ENCODE measurements at regions not wholly inside any gene's neighbourhood (a gene's known extent, or its start where the extent isn't known, plus 50 kb on each side); places are given as distances from the start of the nearest gene placed in this dataset.
"Not testable (repeated sequence)": the region's sequence is repeated elsewhere in the genome, so short reads cannot be mapped to it uniquely, and the experiment has no call there.

- Mint-ChIP-seq H3K27ac (no peak overlapping the region), H3K36me3 (ENCODE audit: low read depth) (no peaks in the 10 kb centered on the region), H3K27me3 (no peaks in the 10 kb centered on the region), H3K4me3 (no peak overlapping the region), H3K9me3 (no peaks in the 10 kb centered on the region), H3K4me1 (no peaks in the 10 kb centered on the region)
- ChIA-PET CTCF (no interaction called here), POLR2A (no interaction called here)
- TF ChIP-seq, protein P1, sequence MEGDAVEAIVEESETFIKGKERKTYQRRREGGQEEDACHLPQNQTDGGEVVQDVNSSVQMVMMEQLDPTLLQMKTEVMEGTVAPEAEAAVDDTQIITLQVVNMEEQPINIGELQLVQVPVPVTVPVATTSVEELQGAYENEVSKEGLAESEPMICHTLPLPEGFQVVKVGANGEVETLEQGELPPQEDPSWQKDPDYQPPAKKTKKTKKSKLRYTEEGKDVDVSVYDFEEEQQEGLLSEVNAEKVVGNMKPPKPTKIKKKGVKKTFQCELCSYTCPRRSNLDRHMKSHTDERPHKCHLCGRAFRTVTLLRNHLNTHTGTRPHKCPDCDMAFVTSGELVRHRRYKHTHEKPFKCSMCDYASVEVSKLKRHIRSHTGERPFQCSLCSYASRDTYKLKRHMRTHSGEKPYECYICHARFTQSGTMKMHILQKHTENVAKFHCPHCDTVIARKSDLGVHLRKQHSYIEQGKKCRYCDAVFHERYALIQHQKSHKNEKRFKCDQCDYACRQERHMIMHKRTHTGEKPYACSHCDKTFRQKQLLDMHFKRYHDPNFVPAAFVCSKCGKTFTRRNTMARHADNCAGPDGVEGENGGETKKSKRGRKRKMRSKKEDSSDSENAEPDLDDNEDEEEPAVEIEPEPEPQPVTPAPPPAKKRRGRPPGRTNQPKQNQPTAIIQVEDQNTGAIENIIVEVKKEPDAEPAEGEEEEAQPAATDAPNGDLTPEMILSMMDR (IDR thresholded peaks at IDR 0.05), result no peak
- DNase-seq, result no peak
- no peak for ATAC-seq (ENCODE audit: low read depth)
- intact Hi-C loops (cut with micrococcal nuclease), result no loop called here
Measured at GRCh38 chr12:74663958-74664357, 126.3 kb downstream of the ATXN7L3B start.

GRCh38 chr12:74665690-74666089 is 128.1 kb downstream of the ATXN7L3B start:
- ChIA-PET CTCF (no interaction called here), POLR2A (no interaction called here)
- TF ChIP-seq, protein P1 (IDR thresholded peaks at IDR 0.05), result no peak
- Mint-ChIP-seq H3K27ac (no peak overlapping the region), H3K4me1 (no peaks in the 10 kb centered on the region), H3K4me3 (no peak overlapping the region), H3K36me3 (ENCODE audit: low read depth) (no peaks in the 10 kb centered on the region), H3K9me3 (no peaks in the 10 kb centered on the region), H3K27me3 (no peaks in the 10 kb centered on the region)
- no peak for DNase-seq
- intact Hi-C loops (cut with micrococcal nuclease), result no loop called here
- ATAC-seq (ENCODE audit: low read depth), result no peak

- Mint-ChIP-seq H3K9me3 (no peaks in the 10 kb centered on the region), H3K27me3 (no peaks in the 10 kb centered on the region), H3K27ac (no peak overlapping the region), H3K36me3 (ENCODE audit: low read depth) (no peaks in the 10 kb centered on the region), H3K4me3 (no peak overlapping the region), H3K4me1 (no peaks in the 10 kb centered on the region)
- intact Hi-C loops (cut with micrococcal nuclease), result no loop called here
- TF ChIP-seq, protein P1 (IDR thresholded peaks at IDR 0.05), result no peak
- ChIA-PET CTCF (no interaction called here), POLR2A (no interaction called here)
- no peak for ATAC-seq (ENCODE audit: low read depth)
- DNase-seq, result no peak
Measured at GRCh38 chr12:74671421-74671820, 133.8 kb downstream of the ATXN7L3B start.

DNA sequence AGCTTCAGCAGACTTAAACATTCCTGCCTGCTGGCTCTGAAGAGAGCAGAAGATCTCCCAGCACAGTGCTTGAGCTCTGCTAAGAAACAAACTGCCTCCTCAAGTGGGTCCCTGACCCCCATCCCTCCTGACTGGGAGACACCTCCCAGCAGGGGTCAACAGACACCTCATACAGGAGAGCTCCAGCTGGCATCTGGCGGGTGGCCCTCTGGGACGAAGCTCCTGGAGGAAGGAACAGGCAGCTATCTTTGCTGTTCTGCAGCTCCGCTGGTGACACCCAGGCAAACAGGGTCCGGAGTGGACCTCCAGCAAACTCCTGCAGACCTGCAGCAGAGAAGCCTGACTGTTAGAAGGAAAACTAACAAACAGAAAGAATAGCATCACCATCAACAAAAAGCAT is 139.3 kb downstream of the ATXN7L3B start:
- ATAC-seq (ENCODE audit: low read depth); H3K9me3 Mint-ChIP-seq; POLR2A ChIA-PET; H3K36me3 Mint-ChIP-seq (ENCODE audit: low read depth); intact Hi-C loops (cut with micrococcal nuclease); DNase-seq; H3K27me3 Mint-ChIP-seq; CTCF ChIA-PET; H3K4me1 Mint-ChIP-seq; H3K4me3 Mint-ChIP-seq; H3K27ac Mint-ChIP-seq: not testable (repeated sequence)

DNA sequence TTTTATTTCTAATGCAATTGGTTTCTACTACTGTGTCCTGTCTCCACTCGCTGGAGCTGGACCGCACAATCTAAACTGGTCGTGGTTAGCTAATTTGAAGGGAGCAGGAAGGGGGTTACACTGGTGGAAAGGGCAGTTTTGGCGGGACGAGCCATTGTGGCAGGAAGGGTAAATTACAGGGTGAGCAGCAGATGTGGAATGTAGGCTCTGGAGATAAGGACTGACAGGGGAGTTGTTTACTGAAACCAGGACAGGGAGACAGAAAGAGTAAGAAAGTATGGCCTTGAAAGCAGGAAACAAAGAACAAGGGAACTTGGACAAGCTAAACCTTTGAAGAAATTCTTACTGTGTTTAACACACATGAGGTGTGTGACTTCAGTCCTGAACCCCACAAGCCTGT is 147.8 kb downstream of the ATXN7L3B start:
- Mint-ChIP-seq H3K27me3 (no peaks in the 10 kb centered on the region), H3K4me3 (no peak overlapping the region), H3K9me3 (no peaks in the 10 kb centered on the region), H3K27ac (no peak overlapping the region), H3K36me3 (ENCODE audit: low read depth) (no peaks in the 10 kb centered on the region), H3K4me1 (no peaks in the 10 kb centered on the region)
- intact Hi-C loops (cut with micrococcal nuclease), result no loop called here
- ATAC-seq (ENCODE audit: low read depth), result no peak
- TF ChIP-seq, protein P1 (IDR thresholded peaks at IDR 0.05), result no peak
- ChIA-PET CTCF (no interaction called here), POLR2A (no interaction called here)
- no peak for DNase-seq

- DNase-seq (no peak), ATAC-seq (ENCODE audit: low read depth) (no peak)
- Mint-ChIP-seq H3K9me3 (no peaks in the 10 kb centered on the region), H3K36me3 (ENCODE audit: low read depth) (no peaks in the 10 kb centered on the region), H3K27ac (no peak overlapping the region), H3K4me3 (no peak overlapping the region), H3K27me3 (no peaks in the 10 kb centered on the region), H3K4me1 (no peaks in the 10 kb centered on the region)
- TF ChIP-seq, protein P1 (IDR thresholded peaks at IDR 0.05), result no peak
- intact Hi-C loops (cut with micrococcal nuclease), result no loop called here
- POLR2A ChIA-PET, result no interaction called here
- CTCF ChIA-PET, result no interaction called here
Measured at GRCh38 chr12:74689071-74689655, 151.5 kb downstream of the ATXN7L3B start.

Data from activated B cell treated with CpG ODN at 0.5 μM for 24 hours (primary cell).